Adrenal gland (tissue), 5 donors: ENCODE measurements at regions not wholly inside any gene's neighbourhood (a gene's known extent, or its start where the extent isn't known, plus 50 kb on each side); places are given as distances from the start of the nearest gene placed in this dataset.

Experiments
- POLR2A ChIP-seq, 2 donors: fragments of 450-650 bp; IDR thresholded peaks; one replicate each; pipeline ENCODE4 v1.6.1; 2017; ENCODE audit warnings: antibody characterized with exemption in 2 of 2, mild to moderate bottlenecking in 2 of 2, moderate library complexity in 1 of 2
- TF ChIP-seq, protein P1 (sequence below), 6 experiments: fragments of 450-650 bp in 4 of 6; fragments of 200-600 bp in 2 of 6; sonication (generic) in 1 of 6; IDR thresholded peaks; 1 replicate in 5 of 6; 2 replicates in 1 of 6; pipeline versions ENCODE4 v1.5.1 to v1.8.0; 2016 to 2021; ENCODE audit warnings: antibody characterized with exemption in 6 of 6, mild to moderate bottlenecking in 2 of 6, moderate library complexity in 1 of 6
- donor health status: DM: no; HTN: no; CAD: no.

DNA sequence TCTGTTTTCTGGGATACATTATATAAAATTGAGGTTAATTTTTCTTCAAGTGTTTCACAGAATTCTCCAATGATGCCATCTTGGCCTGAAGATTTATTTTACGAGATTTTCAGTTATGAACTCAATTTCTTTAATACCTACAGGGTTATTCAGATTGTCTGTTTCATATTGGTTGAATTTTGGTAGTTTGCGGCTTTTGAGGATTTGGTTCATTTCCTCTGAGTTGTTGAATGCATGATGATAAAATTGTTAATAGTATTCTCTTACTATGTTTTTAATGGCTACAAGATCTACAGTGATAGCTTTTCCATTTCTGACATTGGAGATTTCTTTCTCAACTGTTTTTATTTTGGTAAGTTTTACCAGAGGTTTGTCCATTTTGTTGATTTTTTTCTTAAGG lies 63.9 kb upstream of the PTPRG start:
- TF ChIP-seq, protein P1, sequence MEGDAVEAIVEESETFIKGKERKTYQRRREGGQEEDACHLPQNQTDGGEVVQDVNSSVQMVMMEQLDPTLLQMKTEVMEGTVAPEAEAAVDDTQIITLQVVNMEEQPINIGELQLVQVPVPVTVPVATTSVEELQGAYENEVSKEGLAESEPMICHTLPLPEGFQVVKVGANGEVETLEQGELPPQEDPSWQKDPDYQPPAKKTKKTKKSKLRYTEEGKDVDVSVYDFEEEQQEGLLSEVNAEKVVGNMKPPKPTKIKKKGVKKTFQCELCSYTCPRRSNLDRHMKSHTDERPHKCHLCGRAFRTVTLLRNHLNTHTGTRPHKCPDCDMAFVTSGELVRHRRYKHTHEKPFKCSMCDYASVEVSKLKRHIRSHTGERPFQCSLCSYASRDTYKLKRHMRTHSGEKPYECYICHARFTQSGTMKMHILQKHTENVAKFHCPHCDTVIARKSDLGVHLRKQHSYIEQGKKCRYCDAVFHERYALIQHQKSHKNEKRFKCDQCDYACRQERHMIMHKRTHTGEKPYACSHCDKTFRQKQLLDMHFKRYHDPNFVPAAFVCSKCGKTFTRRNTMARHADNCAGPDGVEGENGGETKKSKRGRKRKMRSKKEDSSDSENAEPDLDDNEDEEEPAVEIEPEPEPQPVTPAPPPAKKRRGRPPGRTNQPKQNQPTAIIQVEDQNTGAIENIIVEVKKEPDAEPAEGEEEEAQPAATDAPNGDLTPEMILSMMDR (IDR thresholded peaks at IDR 0.05), result no peak
- no peak for TF ChIP-seq POLR2A (IDR thresholded peaks at IDR 0.05)
